Activated CD8-positive, alpha-beta T cell treated with anti-CD3 and anti-CD28 coated beads for 36 hours (primary cell): ENCODE measurements at regions not wholly inside any gene's neighbourhood (a gene's known extent, or its start where the extent isn't known, plus 50 kb on each side); places are given as distances from the start of the nearest gene placed in this dataset.

Source experiments
- ATAC-seq: fragments of 200-7000 bp; cut with Tn5 transposase; one replicate; pipeline ENCODE4 v1.10.0; 2021; ENCODE audit warnings: mild to moderate bottlenecking, moderate library complexity
- CTCF ChIA-PET: fragments of 350-600 bp; sonication (Branson Sonifier 250); formaldehyde crosslinking; loops from one replicate; lab custom pipeline; 2021; ENCODE audit warnings: antibody characterized with exemption; lab: Charles Lee
- POLR2A ChIA-PET: fragments of 350-600 bp; sonication (Branson Sonifier 250); formaldehyde crosslinking; loops from one replicate; lab custom pipeline; 2021; ENCODE audit warnings: antibody characterized with exemption; lab: Charles Lee
- DNase-seq: peaks from one replicate; pipeline ENCODE4 v3.0.0-alpha.2; 2020
- H3K27ac Mint-ChIP-seq: one replicate; pipeline ENCODE4 v1.8.0; 2021; ENCODE audit warnings: mild to moderate bottlenecking, mixed read lengths
- H3K27me3 Mint-ChIP-seq: one replicate; pipeline ENCODE4 v1.8.0; 2021; ENCODE audit warnings: mixed read lengths
- H3K36me3 Mint-ChIP-seq: one replicate; pipeline ENCODE4 v1.8.0; 2021; ENCODE audit warnings: low read depth, mixed read lengths
- H3K4me1 Mint-ChIP-seq: one replicate; pipeline ENCODE4 v1.8.0; 2021; ENCODE audit warnings: low read depth, mixed read lengths
- H3K4me3 Mint-ChIP-seq: one replicate; pipeline ENCODE4 v1.8.0; 2021; ENCODE audit warnings: mild to moderate bottlenecking, moderate library complexity, mixed read lengths
- H3K9me3 Mint-ChIP-seq: one replicate; pipeline ENCODE4 v1.8.0; 2021; ENCODE audit warnings: mixed read lengths
- CTCF ChIP-seq: fragments of 200-600 bp; IDR thresholded peaks from one replicate; pipeline ENCODE4 v1.8.0; 2022; ENCODE audit warnings: antibody characterized with exemption, mild to moderate bottlenecking
- intact Hi-C: fragments of 100-400 bp; cut with micrococcal nuclease; formaldehyde crosslinking; loops from one replicate; pipeline ENCODE4 v1.10.0; 2022

DNA sequence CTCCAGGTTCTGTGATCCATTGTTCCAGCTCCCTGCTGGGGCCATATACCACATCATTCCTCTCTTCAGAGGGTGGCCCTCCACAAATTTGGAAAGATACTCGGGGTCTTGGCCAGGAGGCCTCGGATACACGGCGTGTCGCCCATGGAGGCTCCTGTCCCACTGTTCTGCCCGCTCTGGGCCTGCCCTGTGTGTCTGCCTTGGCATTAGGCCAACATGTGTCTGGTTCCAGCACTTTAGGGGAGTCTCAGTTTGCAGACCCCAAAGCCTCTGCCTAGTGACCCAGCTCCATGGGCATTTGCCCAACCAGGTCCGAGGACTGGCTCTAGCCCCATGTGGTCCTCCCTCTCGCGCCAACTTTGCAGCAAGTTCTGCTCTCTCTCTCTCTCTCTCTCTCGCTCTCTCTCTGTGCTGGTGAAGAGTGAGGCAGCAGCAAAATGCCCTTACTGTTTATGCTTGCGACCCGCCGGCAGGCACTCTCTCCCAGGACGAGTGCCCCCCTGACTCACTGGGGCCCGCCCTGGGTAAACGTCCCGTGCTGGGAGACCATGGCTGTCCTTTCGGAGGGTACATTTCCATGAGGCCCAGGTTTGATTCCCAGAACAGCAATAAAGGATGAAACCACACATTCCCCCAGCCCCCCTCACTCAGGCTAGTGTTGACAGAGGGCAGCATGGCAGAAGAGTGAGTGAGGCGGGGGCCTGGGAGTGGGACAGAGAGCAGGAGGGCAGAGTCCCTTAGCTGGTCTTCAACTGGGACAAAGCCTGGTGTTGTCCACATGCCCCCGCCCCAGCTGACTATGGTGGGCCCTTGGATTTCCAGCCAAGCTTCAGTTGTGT lies 77.9 kb downstream of the ISG20 start:
- intact Hi-C loops, result no loop called here
- H3K27ac Mint-ChIP-seq, result no peak overlapping the region
- ChIA-PET CTCF (interaction anchor here (0.7 kb wide), 1 partner anchor 92 kb away, joined by 3 read pairs; no protein-coding TSS in a partner anchor), POLR2A (no interaction called here)
- ATAC-seq (no peak), DNase-seq (no peak)
- H3K27me3 Mint-ChIP-seq, result peaks cover 9% of the 10 kb centered on the region
- no peaks in the 10 kb centered on the region for H3K36me3 Mint-ChIP-seq
- no peaks in the 10 kb centered on the region for H3K4me1 Mint-ChIP-seq
- TF ChIP-seq CTCF, result no peak
- H3K9me3 Mint-ChIP-seq, result no peaks in the 10 kb centered on the region
- no peak overlapping the region for H3K4me3 Mint-ChIP-seq

DNA sequence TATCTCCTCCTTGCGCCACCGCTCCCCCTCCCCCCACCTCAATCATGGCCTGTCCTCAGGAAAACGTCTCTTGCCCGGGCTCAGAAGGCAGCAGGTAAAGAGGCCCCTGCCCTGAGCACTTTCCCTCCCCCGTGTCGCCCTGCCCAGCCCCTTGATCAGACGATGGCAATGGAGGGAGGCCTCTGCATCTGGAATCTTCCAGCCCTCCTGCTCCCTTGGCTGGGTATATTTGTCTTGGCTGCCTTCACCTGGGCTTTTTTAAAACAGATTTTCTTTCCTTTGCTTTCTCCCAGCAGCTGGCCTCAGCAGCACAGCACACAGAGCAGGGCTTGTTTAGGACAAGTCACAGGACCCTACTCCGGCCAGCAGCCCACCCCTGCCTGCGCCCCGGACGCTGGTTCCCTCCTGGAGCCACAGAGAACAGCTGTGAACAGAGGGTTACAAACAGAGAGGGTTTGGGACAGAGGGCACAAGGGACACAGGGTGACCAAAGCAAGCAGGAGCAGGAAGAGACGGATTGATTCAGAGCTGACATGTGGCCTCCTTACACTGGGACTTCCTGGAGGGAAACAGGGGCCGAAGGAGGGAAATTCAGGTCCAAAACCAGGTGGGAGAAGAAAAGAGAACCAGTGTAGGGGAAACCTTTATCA lies 78.7 kb downstream of the ISG20 start:
- Mint-ChIP-seq H3K4me1 (no peaks in the 10 kb centered on the region), H3K4me3 (no peak overlapping the region), H3K36me3 (no peaks in the 10 kb centered on the region), H3K9me3 (no peaks in the 10 kb centered on the region), H3K27me3 (peaks cover 7% of the 10 kb centered on the region), H3K27ac (no peak overlapping the region)
- DNase-seq (no peak), ATAC-seq (no peak)
- no peak for TF ChIP-seq CTCF
- ChIA-PET CTCF (interaction anchor here (0.7 kb wide), 1 partner anchor 93 kb away, joined by 3 read pairs; no protein-coding TSS in a partner anchor), POLR2A (no interaction called here)
- intact Hi-C loops, result no loop called here

DNA sequence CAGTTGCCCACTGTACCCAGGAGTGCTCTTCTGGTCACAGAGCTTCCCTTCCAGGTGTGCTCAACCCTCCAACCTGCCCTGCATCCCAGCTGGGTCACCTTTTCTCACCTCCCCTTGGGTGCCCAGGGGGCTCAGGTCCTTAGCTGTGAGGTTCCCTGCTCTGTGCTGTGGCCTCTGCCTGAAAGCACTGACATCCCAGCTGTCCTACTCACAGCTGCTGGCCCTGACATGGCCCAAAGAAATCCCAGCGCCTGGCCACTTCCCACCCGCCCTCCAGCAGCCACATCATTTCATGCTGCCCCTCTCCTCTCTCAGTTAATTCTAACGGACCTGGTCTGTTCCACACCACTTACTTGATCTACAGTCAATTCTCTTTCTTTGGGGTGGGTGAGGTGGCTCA lies 79.9 kb downstream of the ISG20 start:
- Mint-ChIP-seq H3K4me1 (no peaks in the 10 kb centered on the region), H3K27ac (no peak overlapping the region), H3K36me3 (no peaks in the 10 kb centered on the region), H3K4me3 (no peak overlapping the region), H3K27me3 (peaks cover 5% of the 10 kb centered on the region), H3K9me3 (no peaks in the 10 kb centered on the region)
- intact Hi-C loops, result no loop called here
- POLR2A ChIA-PET, result no interaction called here
- ATAC-seq (no peak), DNase-seq (no peak)
- CTCF ChIA-PET, result no interaction called here
- no peak for TF ChIP-seq CTCF

DNA sequence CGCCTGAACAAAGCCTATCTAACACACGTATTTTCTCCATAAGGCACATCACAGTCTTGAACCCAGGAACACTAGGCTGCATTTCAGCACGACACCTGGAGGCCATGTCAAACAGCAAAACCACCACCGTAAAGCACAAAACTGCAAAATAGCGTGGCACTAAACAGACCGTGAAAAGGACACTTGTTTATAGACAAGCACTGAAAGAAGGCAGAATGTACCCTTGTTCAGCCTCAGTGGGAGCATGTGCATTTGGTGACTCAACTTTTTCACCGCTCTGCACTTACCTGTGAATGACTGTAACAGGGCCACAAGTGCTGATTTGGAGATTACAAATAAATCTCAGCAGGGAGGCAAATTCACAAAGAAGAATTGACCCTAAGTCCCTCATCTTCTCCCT lies 80.8 kb downstream of the ISG20 start:
- ChIA-PET CTCF (no interaction called here), POLR2A (no interaction called here)
- no peaks in the 10 kb centered on the region for H3K9me3 Mint-ChIP-seq
- intact Hi-C loops, result no loop called here
- H3K27ac Mint-ChIP-seq, result no peak overlapping the region
- no peaks in the 10 kb centered on the region for H3K36me3 Mint-ChIP-seq
- ATAC-seq (no peak), DNase-seq (no peak)
- H3K27me3 Mint-ChIP-seq, result peaks cover 6% of the 10 kb centered on the region
- H3K4me3 Mint-ChIP-seq, result no peak overlapping the region
- no peaks in the 10 kb centered on the region for H3K4me1 Mint-ChIP-seq
- no peak for TF ChIP-seq CTCF
